Umbilical cord (tissue), 1 donor: ENCODE measurements at regions not wholly inside any gene's neighbourhood (a gene's known extent, or its start where the extent isn't known, plus 50 kb on each side); places are given as distances from the start of the nearest gene placed in this dataset.
A peak's percentile ranks its signal among the peaks of the same experiment; 100 is the strongest.
"Not testable (repeated sequence)": the region's sequence is repeated elsewhere in the genome, so short reads cannot be mapped to it uniquely, and the experiment has no call there.

Experiments used
- DNase-seq: peaks from one replicate; pipeline ENCODE4 v3.0.0-alpha.2; 2015; ENCODE audit warnings: low spot score

- DNase-seq: peak; percentile 26
Observed at GRCh38 chr4:126647756-126648397, 984.9 kb upstream of the INTU start.

- DNase-seq: no peak
Observed at GRCh38 chr4:126658411-126658810, 974.3 kb upstream of the INTU start.

GRCh38 chr4:126661194-126661593 is 971.6 kb upstream of the INTU start:
- no peak for DNase-seq

- no peak for DNase-seq
Observed at GRCh38 chr4:126664839-126665238, 967.9 kb upstream of the INTU start.

GRCh38 chr4:126670038-126670437 is 962.7 kb upstream of the INTU start:
- DNase-seq: not testable (repeated sequence)

- DNase-seq: no peak
Observed at GRCh38 chr4:126678618-126679017, 954.1 kb upstream of the INTU start.

GRCh38 chr4:126679303-126679702 is 953.5 kb upstream of the INTU start:
- no peak for DNase-seq

- DNase-seq: no peak
Observed at GRCh38 chr4:126682250-126682649, 950.5 kb upstream of the INTU start.

- DNase-seq: no peak
Observed at GRCh38 chr4:126686491-126686890, 946.3 kb upstream of the INTU start.

- no peak for DNase-seq
Observed at GRCh38 chr4:126687655-126688358, 945.0 kb upstream of the INTU start.

GRCh38 chr4:126691797-126692196 is 941.0 kb upstream of the INTU start:
- DNase-seq: no peak

- no peak for DNase-seq
Observed at GRCh38 chr4:126697748-126698147, 935.0 kb upstream of the INTU start.

GRCh38 chr4:126698224-126698623 is 934.5 kb upstream of the INTU start:
- no peak for DNase-seq

- peak; percentile 34 for DNase-seq
Observed at GRCh38 chr4:126701756-126702155, 931.0 kb upstream of the INTU start.

GRCh38 chr4:126702747-126703146 is 930.0 kb upstream of the INTU start:
- no peak for DNase-seq

GRCh38 chr4:126705266-126705665 is 927.5 kb upstream of the INTU start:
- no peak for DNase-seq

- DNase-seq: no peak
Observed at GRCh38 chr4:126708716-126709115, 924.0 kb upstream of the INTU start.

GRCh38 chr4:126710935-126711334 is 921.8 kb upstream of the INTU start:
- DNase-seq: no peak

- no peak for DNase-seq
Observed at GRCh38 chr4:126715067-126715466, 917.7 kb upstream of the INTU start.

- no peak for DNase-seq
Observed at GRCh38 chr4:126715681-126716080, 917.1 kb upstream of the INTU start.

GRCh38 chr4:126718136-126718535 is 914.6 kb upstream of the INTU start:
- peak; percentile 61 for DNase-seq

- peak; percentile 71 for DNase-seq
Observed at GRCh38 chr4:126719852-126720251, 912.9 kb upstream of the INTU start.

GRCh38 chr4:126725906-126726305 is 906.9 kb upstream of the INTU start:
- no peak for DNase-seq

- no peak for DNase-seq
Observed at GRCh38 chr4:126727461-126727860, 905.3 kb upstream of the INTU start.
